ENCODE measurements at regions not wholly inside any gene's neighbourhood (a gene's known extent, or its start where the extent isn't known, plus 50 kb on each side); places are given as distances from the start of the nearest gene placed in this dataset.
"Not testable (repeated sequence)": the region's sequence is repeated elsewhere in the genome, so short reads cannot be mapped to it uniquely, and the experiment has no call there.

DNA sequence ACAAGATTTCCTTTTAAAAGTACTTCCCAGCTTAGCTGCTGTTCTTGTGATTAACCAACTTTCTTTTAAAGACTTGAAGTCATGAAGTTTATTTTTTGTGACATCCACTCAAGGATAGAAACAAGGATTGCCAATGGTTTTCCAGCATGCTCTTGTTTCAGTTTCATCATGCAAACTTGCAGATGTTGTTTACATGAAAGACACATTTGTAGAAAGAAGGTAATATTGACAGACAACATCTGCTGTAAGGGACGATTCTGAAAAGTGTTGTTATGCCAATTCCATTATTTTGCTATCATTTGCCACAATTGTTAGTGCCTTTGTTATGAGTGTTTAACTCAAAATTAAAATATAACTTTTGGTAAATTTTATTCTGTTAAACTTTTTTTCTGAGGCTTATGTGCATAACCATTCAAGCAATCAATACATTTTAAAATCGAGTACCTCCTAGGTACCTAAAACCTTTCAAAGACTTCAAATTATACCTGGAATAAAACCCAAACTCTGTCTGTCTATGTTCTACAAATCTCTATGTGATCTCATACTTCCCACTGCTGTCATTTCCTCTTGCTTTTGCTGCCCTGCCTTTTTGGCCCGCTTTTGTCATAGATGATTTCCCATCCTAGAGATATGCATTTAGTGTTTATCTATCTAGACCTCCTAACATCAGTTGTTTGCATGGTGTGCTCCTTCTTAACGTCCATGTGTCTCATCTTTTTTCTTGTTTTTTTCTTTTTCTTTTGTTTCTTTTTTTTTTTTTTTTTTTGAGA lies 630.4 kb downstream of the NR2F2 start:
- no peak for DNase-seq

DNA sequence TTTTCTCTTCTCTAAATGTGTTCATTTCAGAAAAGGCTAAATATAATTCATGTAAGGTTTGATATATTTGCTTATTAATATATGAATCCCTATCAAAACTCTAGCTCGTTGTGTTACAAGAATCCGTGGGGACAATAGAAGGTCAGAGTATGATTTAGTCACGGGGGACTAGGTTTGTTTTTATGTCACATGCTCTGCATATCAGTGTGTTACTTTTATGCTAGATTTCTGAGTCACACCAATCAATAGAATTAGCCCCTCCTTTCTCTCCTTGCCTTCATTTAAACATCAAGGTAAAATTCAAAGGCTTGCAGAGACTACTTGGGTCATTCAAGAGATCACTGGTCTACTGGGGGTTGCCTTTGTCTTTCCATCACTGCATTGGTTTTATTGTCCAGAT lies 636.1 kb downstream of the NR2F2 start:
- no peak for DNase-seq

- DNase-seq, result no peak
Observed at GRCh38 chr15:96969732-96970710, 639.5 kb downstream of the NR2F2 start.

GRCh38 chr15:96972201-96972600 lies 641.7 kb downstream of the NR2F2 start:
- DNase-seq, result no peak

- no peak for DNase-seq
Observed at GRCh38 chr15:96974761-96975160, 644.3 kb downstream of the NR2F2 start.

GRCh38 chr15:96977886-96978285 lies 647.4 kb downstream of the NR2F2 start:
- no peak for DNase-seq

- no peak for DNase-seq
Observed at GRCh38 chr15:96978937-96979473, 648.5 kb downstream of the NR2F2 start.

GRCh38 chr15:96984121-96984671 lies 653.7 kb downstream of the NR2F2 start:
- not testable (repeated sequence) for DNase-seq

DNA sequence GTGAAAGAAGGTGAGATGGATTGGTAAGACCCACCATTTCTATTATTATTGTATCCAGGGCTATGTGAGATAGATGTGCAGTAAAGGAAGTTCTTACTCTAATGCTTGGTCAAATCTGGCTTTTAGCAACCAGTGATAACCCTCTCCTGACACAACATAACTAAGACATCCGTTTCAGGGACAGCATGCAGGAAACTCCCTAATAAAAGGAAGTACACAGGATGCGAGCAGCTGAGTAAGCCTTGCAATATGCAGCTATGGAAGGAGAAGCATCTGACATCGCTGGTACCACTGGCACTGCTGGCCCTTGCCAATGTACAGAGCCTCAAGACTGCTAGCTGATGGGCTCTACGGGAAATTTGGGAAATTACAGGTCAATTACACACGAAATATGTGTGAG lies 662.3 kb downstream of the NR2F2 start:
- DNase-seq, result no peak

- DNase-seq, result no peak
Observed at GRCh38 chr15:96997538-96997937, 667.0 kb downstream of the NR2F2 start.

- no peak for DNase-seq
Observed at GRCh38 chr15:97009031-97009431, 678.5 kb downstream of the NR2F2 start.

DNA sequence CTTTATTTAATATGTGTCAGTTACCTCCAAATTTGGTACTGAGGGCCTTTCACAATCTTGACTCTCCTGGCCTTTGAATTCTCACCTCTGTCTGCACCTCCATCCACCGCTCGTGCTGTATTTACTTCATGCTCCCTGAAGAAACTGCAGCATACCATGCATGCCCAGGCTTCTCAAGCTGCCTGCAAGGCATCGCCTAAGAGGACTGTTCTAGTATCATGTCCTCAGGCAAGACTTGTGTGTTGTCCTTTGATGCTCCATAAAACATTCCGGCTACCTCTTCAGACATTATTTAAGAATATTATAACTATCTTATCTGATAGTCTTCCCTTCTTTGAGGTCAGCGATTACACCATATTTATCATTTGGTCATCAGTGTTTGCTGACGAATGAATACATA lies 682.5 kb downstream of the NR2F2 start:
- no peak for DNase-seq

DNA sequence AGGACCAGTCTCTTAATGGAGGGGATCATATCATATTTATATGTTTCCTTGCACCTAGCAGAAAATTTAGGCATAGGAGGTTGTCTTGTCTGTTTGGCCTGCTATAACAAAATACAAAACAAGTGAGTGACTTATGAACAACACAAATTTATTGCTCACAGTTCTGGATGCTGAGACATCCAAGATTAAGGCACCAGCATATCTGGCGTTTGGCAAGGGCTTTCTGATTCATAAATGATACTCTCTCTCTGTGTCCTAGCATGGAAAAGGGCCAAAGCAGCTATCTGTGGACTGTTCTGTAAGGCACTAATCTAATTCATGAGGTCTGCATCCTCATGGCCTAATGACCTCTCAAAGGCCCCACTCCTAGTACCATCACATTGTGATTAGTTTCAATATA lies 683.0 kb downstream of the NR2F2 start:
- DNase-seq, result no peak

GRCh38 chr15:97014001-97014400 lies 683.5 kb downstream of the NR2F2 start:
- no peak for DNase-seq

DNA sequence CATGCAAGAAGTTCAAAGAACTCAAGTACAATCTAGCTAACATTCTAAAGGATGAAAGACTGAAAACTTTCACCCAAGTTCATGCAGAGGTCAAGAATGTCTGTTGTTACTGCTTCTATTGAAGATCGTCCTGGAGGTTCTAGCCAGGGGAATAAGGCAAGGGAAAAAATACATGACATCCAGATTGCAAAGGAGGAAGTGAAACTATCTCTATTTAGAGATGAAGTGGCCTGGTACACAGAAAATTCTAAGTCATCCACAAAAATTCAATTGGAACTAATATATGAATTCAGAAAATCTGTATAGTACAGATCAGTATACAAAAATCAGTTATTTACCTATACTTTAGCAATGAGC lies 693.0 kb downstream of the NR2F2 start:
- DNase-seq, result no peak

GRCh38 chr15:97026781-97027180 lies 696.3 kb downstream of the NR2F2 start:
- DNase-seq, result no peak

GRCh38 chr15:97027772-97028171 lies 697.3 kb downstream of the NR2F2 start:
- no peak for DNase-seq

DNA sequence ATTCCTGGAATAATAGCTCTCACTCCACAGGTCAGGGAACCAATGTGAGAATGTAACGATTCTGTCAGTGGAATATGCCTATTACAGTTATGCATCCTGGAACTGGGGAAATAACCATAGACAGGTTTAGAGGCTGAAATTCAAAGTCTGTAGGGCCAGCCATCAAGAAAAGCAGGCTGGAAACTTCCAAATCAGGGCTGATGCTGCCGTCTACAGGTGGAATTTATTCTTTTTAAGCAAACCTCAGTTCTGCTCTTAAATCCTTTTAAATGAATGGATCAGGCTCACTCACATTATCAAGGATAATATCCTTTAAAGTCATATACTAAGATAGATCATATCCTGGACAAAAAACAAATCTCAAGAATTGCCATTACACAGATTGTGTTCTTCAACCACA lies 699.8 kb downstream of the NR2F2 start:
- DNase-seq, result no peak

DNA sequence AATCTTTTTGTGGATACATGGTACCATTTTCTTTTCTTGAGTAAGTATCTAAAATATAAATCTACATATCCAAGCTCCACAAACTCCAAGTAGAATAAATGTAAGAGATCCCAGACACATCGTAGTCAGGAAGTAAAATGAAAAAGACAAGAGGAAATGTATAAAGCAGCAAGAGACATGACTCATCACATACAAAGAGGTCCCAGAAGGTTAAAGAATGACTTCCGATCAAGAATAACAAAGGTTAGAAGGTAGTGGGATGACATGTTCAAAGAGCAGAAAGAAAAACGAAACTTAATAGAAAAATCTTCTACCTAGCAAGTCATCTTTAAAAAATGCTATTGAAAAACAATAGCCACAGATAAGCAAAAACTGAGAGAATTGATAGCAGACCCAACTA lies 705.8 kb downstream of the NR2F2 start:
- no peak for DNase-seq

- DNase-seq, result no peak
Observed at GRCh38 chr15:97037080-97037479, 706.6 kb downstream of the NR2F2 start.

GRCh38 chr15:97045666-97046421 lies 715.3 kb downstream of the NR2F2 start:
- DNase-seq, result no peak

DNA sequence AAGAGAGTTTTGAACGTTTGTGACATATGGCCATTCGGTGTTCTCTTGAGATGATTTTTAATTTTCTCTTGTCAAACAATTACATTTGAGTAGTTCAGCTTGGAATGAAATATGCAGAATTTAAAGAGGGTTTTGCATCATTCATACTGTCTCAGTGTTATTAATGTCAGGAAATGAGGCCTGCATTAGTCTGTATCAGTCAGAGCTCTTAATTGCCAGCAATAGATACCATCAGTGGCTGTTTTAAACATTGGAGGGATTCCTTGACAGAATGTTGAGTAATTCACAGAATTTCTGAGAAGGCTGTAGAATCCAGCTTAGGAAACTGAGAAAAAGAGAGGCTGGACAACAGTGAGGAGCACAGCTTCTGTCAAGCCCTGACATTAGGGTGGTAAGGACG lies 722.0 kb downstream of the NR2F2 start:
- DNase-seq, result no peak

- no peak for DNase-seq
Observed at GRCh38 chr15:97053635-97054034, 723.1 kb downstream of the NR2F2 start.
